GM06990 (cell line): ENCODE measurements at regions not wholly inside any gene's neighbourhood (a gene's known extent, or its start where the extent isn't known, plus 50 kb on each side); places are given as distances from the start of the nearest gene placed in this dataset.

Experiments used
- DNase-seq: peaks from one replicate; pipeline ENCODE4 v3.0.0-alpha.2; 2011; ENCODE audit not compliant: insufficient read length; ENCODE audit errors: extremely low read depth
- H3K27me3 ChIP-seq: replicated peaks from 2 replicates; pipeline ENCODE4 v1.6.0; 2011; ENCODE audit warnings: low read length; ENCODE audit not compliant: control insufficient read depth, insufficient read depth
- H3K36me3 ChIP-seq: 2 replicates; pipeline ENCODE4 v1.5.1; 2011; ENCODE audit warnings: low read length; ENCODE audit not compliant: control insufficient read depth, insufficient read depth
- H3K4me3 ChIP-seq: replicated peaks from 2 replicates; pipeline ENCODE4 v1.5.1; 2011; ENCODE audit warnings: low read depth, mild to moderate bottlenecking, control low read depth, low read length
- TF ChIP-seq, protein P1 (sequence below): IDR thresholded peaks from 2 replicates; pipeline ENCODE4 v1.5.1; 2011; ENCODE audit warnings: low read length, control low read depth, mild to moderate bottlenecking, inconsistent platforms; ENCODE audit not compliant: insufficient read depth, poor library complexity, severe bottlenecking

- H3K4me3 ChIP-seq = no peak overlapping the region
- DNase-seq = no peak
- H3K27me3 ChIP-seq = no peaks in the 10 kb centered on the region
- no peaks in the 10 kb centered on the region for H3K36me3 ChIP-seq
- TF ChIP-seq, protein P1, sequence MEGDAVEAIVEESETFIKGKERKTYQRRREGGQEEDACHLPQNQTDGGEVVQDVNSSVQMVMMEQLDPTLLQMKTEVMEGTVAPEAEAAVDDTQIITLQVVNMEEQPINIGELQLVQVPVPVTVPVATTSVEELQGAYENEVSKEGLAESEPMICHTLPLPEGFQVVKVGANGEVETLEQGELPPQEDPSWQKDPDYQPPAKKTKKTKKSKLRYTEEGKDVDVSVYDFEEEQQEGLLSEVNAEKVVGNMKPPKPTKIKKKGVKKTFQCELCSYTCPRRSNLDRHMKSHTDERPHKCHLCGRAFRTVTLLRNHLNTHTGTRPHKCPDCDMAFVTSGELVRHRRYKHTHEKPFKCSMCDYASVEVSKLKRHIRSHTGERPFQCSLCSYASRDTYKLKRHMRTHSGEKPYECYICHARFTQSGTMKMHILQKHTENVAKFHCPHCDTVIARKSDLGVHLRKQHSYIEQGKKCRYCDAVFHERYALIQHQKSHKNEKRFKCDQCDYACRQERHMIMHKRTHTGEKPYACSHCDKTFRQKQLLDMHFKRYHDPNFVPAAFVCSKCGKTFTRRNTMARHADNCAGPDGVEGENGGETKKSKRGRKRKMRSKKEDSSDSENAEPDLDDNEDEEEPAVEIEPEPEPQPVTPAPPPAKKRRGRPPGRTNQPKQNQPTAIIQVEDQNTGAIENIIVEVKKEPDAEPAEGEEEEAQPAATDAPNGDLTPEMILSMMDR = no peak
Measured at GRCh38 chr15:29913528-29914135, 91.4 kb upstream of the TJP1 start.

DNA sequence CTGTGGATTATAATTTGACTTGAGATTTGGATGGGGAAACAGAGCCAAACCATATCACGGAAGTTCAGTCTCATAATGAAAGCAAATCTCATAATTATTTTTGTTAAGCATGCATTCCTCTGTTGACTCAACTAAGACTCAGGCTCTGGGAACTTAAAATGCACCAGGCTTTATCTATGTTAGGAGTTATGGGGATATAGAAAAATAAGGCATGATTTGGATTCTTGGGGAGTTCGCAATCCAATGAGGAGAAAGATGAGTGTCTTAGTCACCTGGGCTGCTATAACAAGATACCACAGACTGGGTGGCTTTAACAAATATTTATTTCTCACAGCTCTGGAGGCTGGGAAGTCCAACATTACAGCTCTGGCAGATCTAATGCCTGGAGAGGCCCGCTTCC lies 89.4 kb upstream of the TJP1 start:
- Histone ChIP-seq H3K4me3 (no peak overlapping the region), H3K27me3 (no peaks in the 10 kb centered on the region), H3K36me3 (no peaks in the 10 kb centered on the region)
- DNase-seq = no peak
- TF ChIP-seq, protein P1 = no peak

- TF ChIP-seq, protein P1 = no peak
- no peaks in the 10 kb centered on the region for H3K36me3 ChIP-seq
- H3K27me3 ChIP-seq = no peaks in the 10 kb centered on the region
- no peak overlapping the region for H3K4me3 ChIP-seq
- no peak for DNase-seq
Measured at GRCh38 chr15:29910068-29910467, 87.8 kb upstream of the TJP1 start.

GRCh38 chr15:29904757-29905417 lies 82.6 kb upstream of the TJP1 start:
- no peak for DNase-seq
- H3K4me3 ChIP-seq = no peak overlapping the region
- H3K36me3 ChIP-seq = no peaks in the 10 kb centered on the region
- TF ChIP-seq, protein P1 = no peak
- no peaks in the 10 kb centered on the region for H3K27me3 ChIP-seq

DNA sequence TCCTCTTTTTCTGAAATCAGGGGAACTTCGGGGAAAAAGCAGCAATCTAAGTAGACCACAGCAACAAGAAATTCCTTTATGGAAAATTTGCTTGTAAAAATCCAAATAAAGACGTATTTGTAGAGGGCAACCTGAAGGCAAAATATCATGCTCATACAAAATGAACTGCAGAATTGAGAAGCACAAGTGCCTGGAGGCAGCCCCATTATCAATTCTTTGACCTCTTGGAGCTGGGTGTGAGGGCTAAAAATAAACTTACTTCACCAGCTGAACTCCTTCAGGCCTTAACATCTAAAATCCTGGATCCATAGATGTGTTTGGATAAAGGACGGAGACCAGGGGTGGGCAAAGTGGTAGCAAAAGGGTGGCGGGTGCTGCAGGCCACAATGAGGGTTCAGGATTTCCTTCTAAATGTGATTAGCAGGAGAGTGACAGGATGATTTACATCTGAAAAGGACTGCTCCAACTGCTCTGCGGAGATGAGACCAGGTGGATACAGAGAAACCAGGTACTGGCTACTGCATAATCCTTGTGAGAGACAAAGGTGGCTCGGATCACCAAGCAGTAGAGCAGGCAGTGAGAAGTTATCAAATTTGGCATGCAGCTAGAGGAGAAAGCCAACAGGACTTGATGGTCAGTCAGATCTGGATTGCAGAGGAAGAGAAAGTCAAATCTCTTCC lies 81.7 kb upstream of the TJP1 start:
- TF ChIP-seq, protein P1 = no peak
- Histone ChIP-seq H3K27me3 (no peaks in the 10 kb centered on the region), H3K36me3 (no peaks in the 10 kb centered on the region), H3K4me3 (no peak overlapping the region)
- no peak for DNase-seq
